Right ventricle myocardium inferior (tissue), 1 donor: ENCODE measurements at regions not wholly inside any gene's neighbourhood (a gene's known extent, or its start where the extent isn't known, plus 50 kb on each side); places are given as distances from the start of the nearest gene placed in this dataset.

Experiments used
- ATAC-seq: fragments of 200-7000 bp; cut with Tn5 transposase; one replicate; pipeline ENCODE4 v1.9.1; 2020; ENCODE audit warnings: mild to moderate bottlenecking, moderate library complexity
- DNase-seq: peaks from one replicate; pipeline ENCODE4 v3.0.0; 2021; ENCODE audit errors: missing footprints
- intact Hi-C: fragments of 100-400 bp; cut with DNase I; formaldehyde crosslinking; loops from one replicate; pipeline ENCODE4 v1.11.0; 2022
- donor health status: DM: no; HTN: yes; CAD: no; lungs with severe emphysema.

GRCh38 chr20:12016291-12016690, 98.6 kb downstream of the BTBD3 start:
- intact Hi-C loops, result no loop called here
- ATAC-seq, result no peak
- DNase-seq, result no peak

GRCh38 chr20:12019715-12020114, 102.0 kb downstream of the BTBD3 start:
- intact Hi-C loops, result no loop called here
- DNase-seq (no peak), ATAC-seq (no peak)

DNA sequence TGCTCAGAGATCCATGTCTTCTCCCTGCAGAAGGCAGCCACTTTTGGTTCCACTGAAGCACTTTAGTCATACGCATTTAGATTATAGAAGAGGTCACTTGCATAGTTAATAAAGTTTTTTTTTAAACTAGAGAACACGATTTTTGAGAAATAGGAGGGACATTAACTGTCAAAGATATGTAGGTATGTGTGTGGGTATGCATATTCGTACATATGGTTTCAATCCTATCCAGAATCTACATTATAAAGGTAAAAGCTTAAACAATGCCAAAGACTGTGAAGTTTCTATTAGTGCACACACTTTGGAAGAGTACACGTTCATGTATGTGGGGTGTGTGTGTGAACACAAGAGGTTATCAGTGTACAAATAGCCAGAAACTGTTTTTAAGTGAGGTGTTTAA, 103.2 kb downstream of the BTBD3 start:
- intact Hi-C loops, result no loop called here
- no peak for DNase-seq
- no peak for ATAC-seq

GRCh38 chr20:12022126-12022525, 104.4 kb downstream of the BTBD3 start:
- DNase-seq (no peak), ATAC-seq (no peak)
- intact Hi-C loops, result no loop called here

DNA sequence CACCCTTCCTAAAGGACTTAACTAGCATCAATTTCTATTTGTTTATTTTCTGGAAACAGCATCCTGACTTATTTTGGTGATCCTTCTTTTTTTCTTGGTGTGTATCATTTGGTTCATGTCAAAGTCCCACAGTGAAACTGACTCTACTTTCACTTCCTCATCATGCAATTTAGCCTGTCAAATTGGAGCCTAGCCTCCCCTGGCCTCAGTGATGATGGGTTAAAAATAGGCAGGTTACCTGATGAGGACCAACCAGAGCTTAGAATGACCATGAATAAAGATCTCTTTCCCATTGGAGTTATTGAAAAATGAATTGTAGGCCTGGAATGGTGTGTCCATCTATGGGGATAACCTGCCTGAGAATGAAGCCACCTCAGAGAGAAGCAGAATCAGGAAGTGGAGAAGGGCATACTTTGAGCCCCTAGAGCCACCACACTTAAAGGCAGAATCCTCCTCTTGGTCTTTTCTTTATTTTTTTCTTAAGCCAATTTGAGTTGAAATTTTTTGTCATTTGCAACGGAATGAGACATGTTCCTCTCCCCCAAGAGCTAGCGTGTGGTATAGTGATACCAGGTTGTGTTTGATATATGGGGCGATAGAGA, 105.6 kb downstream of the BTBD3 start:
- ATAC-seq, result no peak
- intact Hi-C loops, result no loop called here
- no peak for DNase-seq

DNA sequence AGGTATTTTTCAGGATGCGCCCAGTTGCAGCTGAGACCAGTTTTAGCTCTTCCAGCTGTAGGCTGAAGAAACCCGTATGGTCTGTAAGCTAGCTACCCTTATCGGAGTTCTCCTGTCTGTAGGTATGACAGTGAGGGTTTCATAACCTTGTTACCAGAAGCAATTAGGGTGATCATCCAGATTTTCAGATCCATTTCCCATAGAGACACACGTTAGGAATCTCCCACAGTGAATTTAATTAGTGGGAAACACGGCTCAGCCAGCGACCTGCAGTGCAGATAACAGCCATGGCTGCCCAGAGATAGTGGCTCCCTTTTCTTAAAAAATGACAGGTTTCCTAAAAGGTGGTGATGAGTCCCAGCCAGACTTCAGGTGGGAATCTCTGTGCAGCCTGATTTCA, 111.1 kb downstream of the BTBD3 start:
- no peak for DNase-seq
- no peak for ATAC-seq
- intact Hi-C loops, result no loop called here

- intact Hi-C loops, result no loop called here
- DNase-seq, result no peak
- no peak for ATAC-seq
Measured at GRCh38 chr20:12030470-12030869, 112.8 kb downstream of the BTBD3 start.

GRCh38 chr20:12036142-12036541, 118.4 kb downstream of the BTBD3 start:
- no peak for ATAC-seq
- intact Hi-C loops, result no loop called here
- no peak for DNase-seq

- ATAC-seq (no peak), DNase-seq (no peak)
- intact Hi-C loops, result no loop called here
Measured at GRCh38 chr20:12037521-12037920, 119.8 kb downstream of the BTBD3 start.

DNA sequence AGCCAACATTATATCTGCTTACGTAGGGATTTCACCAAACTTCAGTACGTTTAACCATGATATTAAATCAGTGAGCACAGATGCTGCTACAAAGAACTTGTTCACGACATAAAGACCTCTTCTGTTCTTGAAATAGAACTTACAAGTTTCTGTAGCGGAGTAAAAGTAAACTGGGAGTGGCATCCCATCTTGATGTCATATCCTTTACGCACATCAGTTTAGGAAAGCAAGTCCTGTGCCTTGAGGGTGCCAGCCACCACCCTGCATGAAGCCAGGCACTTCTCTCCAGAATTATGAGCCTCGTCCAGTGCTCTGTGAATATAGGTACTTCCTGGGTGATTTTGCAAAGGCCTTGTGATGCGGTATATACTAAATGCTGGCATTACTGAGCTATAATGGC, 122.6 kb downstream of the BTBD3 start:
- intact Hi-C loops, result no loop called here
- ATAC-seq (no peak), DNase-seq (no peak)

DNA sequence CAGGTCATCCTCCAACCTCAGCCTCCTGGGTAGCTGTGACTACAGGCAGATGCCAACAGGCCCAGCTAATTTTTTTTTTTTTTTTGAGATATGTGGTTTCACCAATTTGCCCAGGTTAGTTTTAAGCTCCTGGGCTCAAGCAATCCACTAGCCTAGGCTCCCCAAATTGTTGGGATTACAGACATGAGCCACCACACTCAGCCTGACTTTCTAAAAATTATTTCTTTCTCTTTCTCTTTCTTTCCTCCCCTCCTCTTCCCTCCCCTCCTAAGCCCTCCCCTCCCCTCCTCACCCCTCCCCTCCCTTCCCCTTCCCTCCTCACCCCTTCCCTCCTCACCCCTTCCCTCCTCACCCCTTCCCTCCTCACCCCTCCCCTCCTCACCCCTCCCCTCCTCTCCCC, 127.3 kb downstream of the BTBD3 start:
- intact Hi-C loops, result no loop called here

DNA sequence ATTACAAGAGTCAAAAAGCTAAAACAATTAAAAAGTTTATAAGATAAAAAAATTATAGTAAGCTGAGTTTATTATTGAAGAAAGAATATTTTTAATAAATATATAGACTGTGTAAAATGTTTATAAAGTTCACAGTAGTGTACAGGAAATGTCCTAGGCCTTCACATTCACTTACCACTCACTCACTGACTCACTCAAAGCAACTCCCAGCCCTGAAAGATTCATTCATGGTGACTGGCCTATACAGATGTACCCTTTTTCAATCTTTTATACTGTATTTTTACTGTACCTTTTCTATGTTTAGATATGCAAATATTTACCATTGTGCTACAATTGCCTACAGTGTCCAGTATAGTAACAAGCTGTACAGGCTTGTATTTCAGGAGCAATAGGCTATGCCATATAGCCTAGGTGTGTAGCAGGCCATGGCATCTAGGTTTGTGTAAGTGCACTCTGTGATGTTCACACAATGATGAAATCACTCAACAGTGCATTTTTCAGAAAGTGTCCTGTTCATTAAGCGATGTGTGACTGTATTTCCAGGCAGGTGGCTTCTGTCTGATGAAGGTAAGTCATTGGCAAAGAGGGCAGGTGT, 130.2 kb downstream of the BTBD3 start:
- DNase-seq (no peak), ATAC-seq (no peak)
- intact Hi-C loops, result no loop called here

More for the DNA sequence above, 127.3 kb downstream of the BTBD3 start:
- ATAC-seq (no peak), DNase-seq (no peak)

- DNase-seq, result no peak
- intact Hi-C loops, result no loop called here
- no peak for ATAC-seq
Measured at GRCh38 chr20:12049125-12049524, 131.4 kb downstream of the BTBD3 start.

DNA sequence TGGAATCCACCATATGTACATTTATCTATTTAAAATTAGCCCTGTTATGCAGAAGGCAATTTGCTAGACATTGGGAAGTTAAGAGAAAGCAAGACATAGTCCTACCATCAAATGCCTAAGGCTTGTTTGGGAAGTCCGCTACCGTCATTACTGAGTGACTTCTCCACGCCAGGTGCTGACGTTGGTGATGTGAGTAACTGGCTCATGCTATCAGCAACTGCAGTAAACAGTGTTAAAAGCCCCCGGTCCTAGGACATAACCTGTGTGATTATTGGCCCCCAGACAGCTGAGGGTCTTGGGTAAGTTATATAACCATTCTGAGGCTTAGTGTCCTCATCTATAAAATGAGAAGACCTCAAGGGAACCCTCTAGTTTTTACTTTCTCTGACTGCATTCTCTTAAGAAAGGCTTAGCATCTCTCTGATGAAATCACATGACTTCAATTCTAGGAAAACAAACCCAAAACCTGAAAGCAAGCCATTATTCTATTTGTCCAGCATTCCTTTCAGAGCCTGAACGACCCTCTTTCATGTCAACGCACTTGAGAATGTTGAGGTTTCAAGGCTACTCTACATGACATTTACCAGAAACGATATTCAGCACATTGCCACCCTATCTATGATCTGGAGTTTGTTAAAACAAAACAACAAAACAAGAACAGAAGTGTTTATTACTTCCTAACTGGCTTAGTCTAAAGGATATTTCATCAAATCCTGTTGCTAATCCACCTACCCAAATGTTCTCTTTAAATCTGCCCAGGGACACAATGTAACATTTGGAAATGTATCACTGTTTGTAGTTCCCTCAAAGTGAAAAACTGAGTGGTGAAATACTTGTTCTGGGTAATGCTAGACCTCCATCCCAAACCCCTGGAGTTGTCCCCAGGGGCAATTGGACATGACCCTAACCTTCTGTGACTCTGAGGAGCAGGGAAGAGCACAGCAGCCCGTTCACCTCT, 133.8 kb downstream of the BTBD3 start:
- DNase-seq (no peak), ATAC-seq (no peak)
- intact Hi-C loops, result no loop called here

DNA sequence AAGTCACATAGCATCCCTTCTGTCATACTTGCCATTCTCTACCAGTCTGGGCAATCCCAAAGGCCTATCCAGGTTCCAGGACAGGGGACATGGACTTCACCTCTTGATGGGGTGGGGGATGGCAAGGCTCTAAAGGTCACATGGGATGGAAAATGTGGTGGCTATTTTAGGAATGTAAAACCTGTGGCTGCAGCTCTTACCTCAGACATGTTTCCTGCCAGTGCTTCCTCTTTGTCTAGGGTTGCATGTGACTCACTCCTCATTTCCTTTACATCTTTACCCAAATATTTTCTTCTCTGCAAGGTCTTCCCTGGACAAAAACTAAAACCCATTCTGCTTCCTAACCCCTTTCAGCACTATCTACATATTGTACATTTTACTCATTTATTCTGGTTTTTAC, 135.7 kb downstream of the BTBD3 start:
- intact Hi-C loops, result no loop called here
- ATAC-seq, result no peak

DNA sequence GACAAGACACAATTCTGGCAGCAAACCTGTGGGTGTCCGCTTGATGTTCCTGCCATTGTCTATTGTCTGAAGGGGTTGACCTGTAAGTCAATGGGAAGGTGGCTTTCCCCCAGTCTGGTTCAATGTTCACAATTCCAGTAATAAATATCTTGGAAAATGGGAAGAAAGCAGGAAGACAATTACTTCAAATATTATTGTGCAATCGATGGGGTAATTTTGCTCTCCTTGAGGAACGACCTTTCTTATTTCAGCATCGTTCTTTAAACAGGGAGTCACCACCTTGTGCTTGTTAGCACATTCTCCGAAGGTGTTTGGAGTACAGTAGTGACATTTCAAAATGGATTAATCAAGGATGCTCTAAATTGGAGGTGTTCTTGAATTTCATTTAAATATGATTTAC, 136.9 kb downstream of the BTBD3 start:
- DNase-seq (no peak), ATAC-seq (no peak)
- intact Hi-C loops, result no loop called here

More for the DNA sequence above, 135.7 kb downstream of the BTBD3 start:
- no peak for DNase-seq

DNA sequence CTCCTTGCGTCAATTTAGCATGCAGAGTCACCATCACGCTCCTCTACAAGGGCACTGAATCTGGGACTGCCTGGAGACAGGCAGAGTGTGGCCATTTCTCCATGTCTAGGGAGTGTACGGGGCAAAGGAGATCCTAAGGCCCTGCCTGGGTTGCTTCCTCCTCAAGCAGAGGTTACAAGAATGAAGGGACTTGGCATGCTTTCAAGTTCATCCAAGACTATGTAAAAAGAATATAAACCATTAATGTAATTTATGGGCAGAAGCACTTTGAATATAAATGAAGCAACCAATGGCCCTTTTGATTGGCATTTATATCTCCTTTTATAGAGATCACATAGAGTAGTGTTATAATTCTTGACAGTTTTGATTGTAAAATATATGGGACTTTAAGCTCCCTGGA, 137.5 kb downstream of the BTBD3 start:
- ATAC-seq (no peak), DNase-seq (no peak)
- intact Hi-C loops, result no loop called here

- ATAC-seq, result no peak
- DNase-seq, result no peak
- intact Hi-C loops, result no loop called here
Measured at GRCh38 chr20:12056839-12057238, 139.1 kb downstream of the BTBD3 start.

DNA sequence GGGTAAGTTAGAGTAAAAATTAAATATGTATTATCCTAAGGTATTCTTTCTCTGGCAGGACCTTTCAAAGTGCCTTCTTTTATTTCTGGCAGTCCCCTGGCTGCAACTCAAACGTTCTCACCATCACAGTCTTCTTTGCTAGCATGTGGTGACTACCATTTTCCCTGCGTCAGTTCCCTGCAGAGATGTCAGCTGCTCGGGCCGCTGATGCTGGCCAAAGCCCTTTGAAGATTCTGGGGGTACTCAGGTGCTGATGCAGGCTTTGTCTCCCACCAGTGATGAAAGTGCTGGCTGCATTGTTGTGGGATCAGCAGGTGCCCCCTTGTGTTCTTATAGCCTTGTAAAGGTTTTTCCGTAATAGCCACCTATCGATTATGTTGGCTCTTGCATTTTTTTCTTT, 140.1 kb downstream of the BTBD3 start:
- no peak for DNase-seq
- intact Hi-C loops, result no loop called here
- no peak for ATAC-seq

DNA sequence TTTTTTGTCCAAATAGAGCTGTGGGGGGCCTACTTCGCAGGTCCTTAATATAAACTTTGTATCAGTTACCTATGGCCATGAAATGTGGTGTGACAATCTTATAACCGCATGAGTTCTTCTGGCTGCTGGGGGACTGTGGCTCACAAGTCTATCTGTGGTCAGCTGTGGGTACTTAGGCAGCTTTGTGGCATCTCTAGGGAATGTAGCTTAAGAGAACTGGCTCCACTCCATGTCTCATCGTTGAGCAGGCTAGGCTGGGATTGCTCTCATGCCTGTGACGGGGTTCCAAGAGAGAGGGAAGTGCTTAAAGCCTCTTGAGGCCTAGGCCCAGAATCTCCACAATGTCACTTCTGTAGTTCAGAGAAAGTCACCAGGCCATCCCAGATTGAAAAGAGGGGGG, 140.5 kb downstream of the BTBD3 start:
- DNase-seq, result no peak
- no peak for ATAC-seq
- intact Hi-C loops, result no loop called here
